ENCODE measurements at regions not wholly inside any gene's neighbourhood (a gene's known extent, or its start where the extent isn't known, plus 50 kb on each side); places are given as distances from the start of the nearest gene placed in this dataset.

- TF ChIP-seq CTCF (IDR thresholded peaks at IDR 0.05), result no peak
- TF ChIP-seq POLR2A (IDR thresholded peaks at IDR 0.05), result no peak
- TF ChIP-seq EP300 (IDR thresholded peaks at IDR 0.05), result no peak
Measured at GRCh38 chr3:111252779-111253178, 181.2 kb downstream of the NECTIN3 start.
